Thoracic aorta (tissue), 2 donors: ENCODE measurements at regions not wholly inside any gene's neighbourhood (a gene's known extent, or its start where the extent isn't known, plus 50 kb on each side); places are given as distances from the start of the nearest gene placed in this dataset.

Source experiments
- ATAC-seq: fragments of 150-250 bp; one replicate; pipeline ENCODE4 v1.8.0; 2017; ENCODE audit warnings: low read depth; ENCODE audit not compliant: insufficient number of reproducible peaks, low FRiP score
- DNase-seq: peaks from one replicate; pipeline ENCODE4 v3.0.0-alpha.2; 2020; ENCODE audit warnings: low spot score
- H3K27ac ChIP-seq, 2 donors: fragments of 200-600 bp; sonication (generic); 1 replicate in 1 of 2; 2 replicates in 1 of 2; pipeline ENCODE4 v1.5.1; 2016; ENCODE audit warnings: mild to moderate bottlenecking in 2 of 2, moderate library complexity in 2 of 2
- H3K27me3 ChIP-seq: fragments of 200-600 bp; sonication (generic); replicated peaks from 2 replicates; pipeline ENCODE4 v1.6.0; 2016; ENCODE audit warnings: mild to moderate bottlenecking; ENCODE audit not compliant: insufficient read depth
- H3K36me3 ChIP-seq: fragments of 200-600 bp; sonication (generic); one replicate; pipeline ENCODE4 v1.5.1; 2016
- H3K4me1 ChIP-seq, 2 donors: fragments of 200-600 bp; sonication (generic); 1 replicate in 1 of 2; 2 replicates in 1 of 2; pipeline versions ENCODE4 v1.5.1 to v1.6.0; 2016; ENCODE audit warnings: low read depth in 2 of 2, mild to moderate bottlenecking in 1 of 2; ENCODE audit not compliant: control insufficient read depth in 1 of 2
- H3K4me3 ChIP-seq: fragments of 200-600 bp; sonication (generic); 2 replicates; pipeline ENCODE4 v1.5.1; 2016; ENCODE audit warnings: mild to moderate bottlenecking
- H3K9me3 ChIP-seq: fragments of 200-600 bp; sonication (generic); 2 replicates; pipeline ENCODE4 v1.5.1; 2016
- CTCF ChIP-seq: fragments of 200-600 bp; sonication (generic); IDR thresholded peaks from one replicate; pipeline ENCODE4 v1.5.1; 2019; ENCODE audit warnings: antibody characterized with exemption

- Histone ChIP-seq H3K4me1 (no peaks in the 10 kb centered on the region), H3K36me3 (no peaks in the 10 kb centered on the region), H3K4me3 (no peak overlapping the region), H3K27ac (peak overlapping the region; percentile 10 to 76), H3K9me3 (peaks cover 3% of the 10 kb centered on the region), H3K27me3 (no peaks in the 10 kb centered on the region)
- ATAC-seq (peak; percentile 20), DNase-seq (no peak)
- TF ChIP-seq CTCF, result no peak
These were observed 180.2 kb downstream of the PTPRU start for GRCh38 chr1:29416267-29417146.

- Histone ChIP-seq H3K9me3 (peaks cover under 1% of the 10 kb centered on the region), H3K27me3 (no peaks in the 10 kb centered on the region), H3K4me1 (no peaks in the 10 kb centered on the region), H3K4me3 (no peak overlapping the region), H3K36me3 (no peaks in the 10 kb centered on the region), H3K27ac (no peak overlapping the region)
- ATAC-seq (no peak), DNase-seq (no peak)
- no peak for TF ChIP-seq CTCF
These were observed 179.5 kb downstream of the PTPRU start for GRCh38 chr1:29415861-29416260.

- Histone ChIP-seq H3K4me1 (no peaks in the 10 kb centered on the region), H3K27ac (no peak overlapping the region), H3K9me3 (no peaks in the 10 kb centered on the region), H3K36me3 (no peaks in the 10 kb centered on the region), H3K27me3 (no peaks in the 10 kb centered on the region), H3K4me3 (no peak overlapping the region)
- TF ChIP-seq CTCF, result no peak
- DNase-seq (no peak), ATAC-seq (no peak)
These were observed 179.0 kb downstream of the PTPRU start for GRCh38 chr1:29415156-29415830.

DNA sequence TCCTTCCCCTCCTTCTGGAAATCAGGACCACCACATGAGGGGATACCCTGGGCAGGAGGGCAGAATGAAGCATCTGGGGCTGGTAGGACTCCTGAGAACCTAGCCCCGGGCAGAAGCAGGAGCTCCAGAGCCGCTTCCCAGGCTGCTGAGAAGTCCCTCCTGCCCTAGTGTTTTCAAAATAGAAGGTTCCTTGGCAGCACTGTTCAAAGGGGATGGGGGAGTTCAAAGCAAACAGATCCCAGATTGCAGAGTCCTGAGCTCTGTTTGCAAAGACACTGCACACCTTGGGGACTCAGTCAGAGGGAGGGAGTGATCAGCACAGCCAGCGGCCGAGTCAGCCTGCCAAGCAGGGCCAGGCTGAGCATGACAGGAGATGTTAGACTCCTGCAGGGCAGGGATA, 177.8 kb downstream of the PTPRU start:
- no peak for DNase-seq
- Histone ChIP-seq H3K4me1 (no peaks in the 10 kb centered on the region), H3K27me3 (no peaks in the 10 kb centered on the region), H3K9me3 (no peaks in the 10 kb centered on the region), H3K27ac (no peak overlapping the region), H3K36me3 (no peaks in the 10 kb centered on the region), H3K4me3 (no peak overlapping the region)
- no peak for TF ChIP-seq CTCF
- no peak for ATAC-seq

- DNase-seq (no peak), ATAC-seq (no peak)
- TF ChIP-seq CTCF, result no peak
- no peaks in the 10 kb centered on the region for H3K9me3 ChIP-seq
- H3K4me1 ChIP-seq, result no peaks in the 10 kb centered on the region
- no peak overlapping the region for H3K27ac ChIP-seq
- no peaks in the 10 kb centered on the region for H3K36me3 ChIP-seq
- H3K4me3 ChIP-seq, result no peak overlapping the region
- no peaks in the 10 kb centered on the region for H3K27me3 ChIP-seq
These were observed 177.3 kb downstream of the PTPRU start for GRCh38 chr1:29413661-29414060.
